Inferior parietal cortex (tissue), 1 donor: ENCODE measurements at regions not wholly inside any gene's neighbourhood (a gene's known extent, or its start where the extent isn't known, plus 50 kb on each side); places are given as distances from the start of the nearest gene placed in this dataset.
A peak's percentile ranks its signal among the peaks of the same experiment; 100 is the strongest.
"Not testable (repeated sequence)": the region's sequence is repeated elsewhere in the genome, so short reads cannot be mapped to it uniquely, and the experiment has no call there.

ENCODE experiments used
- DNase-seq: peaks from one replicate; pipeline ENCODE4 v3.0.0-alpha.2; 2016; ENCODE audit errors: extremely low spot score

DNA sequence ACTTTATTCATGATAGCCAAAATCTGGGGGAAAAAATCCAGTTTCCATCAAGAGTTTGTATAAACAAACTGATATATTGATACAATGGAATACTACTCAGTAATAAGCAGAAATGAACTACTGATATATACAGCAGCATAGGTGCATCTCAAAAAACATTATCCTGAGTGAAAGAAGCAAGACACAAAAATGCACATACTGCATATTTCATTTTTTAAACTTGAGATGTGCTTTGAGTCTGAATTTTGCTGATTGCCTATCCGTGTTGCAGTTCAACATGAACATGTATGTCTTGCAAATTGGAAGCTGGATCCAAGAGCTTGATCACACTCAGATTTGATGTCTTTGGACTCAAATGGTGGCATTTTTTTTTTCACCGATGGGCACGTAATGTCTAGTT is 132.4 kb downstream of the TSEN15 start:
- no peak for DNase-seq

DNA sequence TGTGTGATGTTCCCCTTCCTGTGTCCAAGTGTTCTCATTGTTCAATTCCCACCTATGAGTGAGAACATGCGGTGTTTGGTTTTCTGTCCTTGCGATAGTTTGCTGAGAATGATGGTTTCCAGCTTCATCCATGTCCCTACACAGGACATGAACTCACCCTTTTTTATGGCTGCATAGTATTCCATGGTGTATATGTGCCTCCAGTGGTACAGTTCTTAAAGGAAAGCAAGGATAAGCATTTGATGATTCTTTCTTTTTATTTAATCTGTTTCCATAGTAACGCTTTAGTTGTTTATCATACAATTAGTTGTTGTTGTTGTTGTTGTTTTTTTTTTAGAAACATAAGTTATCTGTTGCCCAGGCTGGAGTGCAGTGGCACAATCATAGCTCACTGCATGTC is 133.1 kb downstream of the TSEN15 start:
- not testable (repeated sequence) for DNase-seq

DNA sequence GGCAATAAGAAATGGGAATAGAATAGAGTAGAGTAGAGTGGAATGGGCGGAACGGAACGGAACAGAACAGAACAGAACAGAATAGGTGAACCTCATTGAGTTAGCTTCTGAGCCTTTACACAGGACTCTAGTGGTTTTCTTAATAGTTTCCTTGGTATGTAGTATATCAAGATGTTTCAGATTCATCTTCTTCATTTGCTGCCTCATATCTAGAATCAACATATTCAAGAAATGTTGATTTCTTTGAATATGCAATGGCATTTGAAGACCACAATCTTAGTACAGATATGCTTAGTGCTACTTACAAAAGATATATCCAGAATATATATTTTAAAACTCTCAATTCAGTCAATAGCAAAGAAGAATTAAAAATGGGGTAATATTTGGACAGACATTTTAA is 133.8 kb downstream of the TSEN15 start:
- DNase-seq: no peak

DNA sequence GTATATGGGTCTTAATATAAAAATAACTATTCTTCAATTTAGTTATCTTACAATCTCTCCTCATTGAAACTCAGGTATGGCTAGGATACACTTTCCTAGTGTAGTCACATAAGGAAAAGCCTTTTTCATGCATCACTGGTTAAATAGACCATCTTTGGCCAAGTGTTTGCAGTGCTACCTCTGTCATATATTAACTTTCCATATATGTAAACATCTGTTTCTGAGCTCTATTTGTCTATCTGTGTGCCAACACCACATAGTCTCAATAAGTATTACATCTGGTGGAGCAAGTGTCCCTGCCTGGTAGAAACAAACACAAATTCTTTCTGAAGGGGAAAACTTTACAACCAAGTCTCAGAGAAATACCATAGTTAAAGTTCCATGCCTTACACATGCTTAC is 134.6 kb downstream of the TSEN15 start:
- DNase-seq: no peak

GRCh38 chr1:184187097-184187496 is 135.6 kb downstream of the TSEN15 start:
- no peak for DNase-seq

GRCh38 chr1:184188037-184188436 is 136.5 kb downstream of the TSEN15 start:
- peak; percentile 15 for DNase-seq

GRCh38 chr1:184189361-184189760 is 137.8 kb downstream of the TSEN15 start:
- peak; percentile 40 for DNase-seq

GRCh38 chr1:184190616-184191015 is 139.1 kb downstream of the TSEN15 start:
- DNase-seq: no peak

- DNase-seq: peak; percentile 57
Measured at GRCh38 chr1:184191181-184191621, 139.7 kb downstream of the TSEN15 start.

GRCh38 chr1:184192796-184193195 is 141.3 kb downstream of the TSEN15 start:
- DNase-seq: no peak

- DNase-seq: no peak
Measured at GRCh38 chr1:184193451-184193850, 141.9 kb downstream of the TSEN15 start.

GRCh38 chr1:184194236-184194635 is 142.7 kb downstream of the TSEN15 start:
- DNase-seq: no peak

- DNase-seq: not testable (repeated sequence)
Measured at GRCh38 chr1:184195722-184196121, 144.2 kb downstream of the TSEN15 start.

GRCh38 chr1:184197831-184198230 is 146.3 kb downstream of the TSEN15 start:
- DNase-seq: no peak

DNA sequence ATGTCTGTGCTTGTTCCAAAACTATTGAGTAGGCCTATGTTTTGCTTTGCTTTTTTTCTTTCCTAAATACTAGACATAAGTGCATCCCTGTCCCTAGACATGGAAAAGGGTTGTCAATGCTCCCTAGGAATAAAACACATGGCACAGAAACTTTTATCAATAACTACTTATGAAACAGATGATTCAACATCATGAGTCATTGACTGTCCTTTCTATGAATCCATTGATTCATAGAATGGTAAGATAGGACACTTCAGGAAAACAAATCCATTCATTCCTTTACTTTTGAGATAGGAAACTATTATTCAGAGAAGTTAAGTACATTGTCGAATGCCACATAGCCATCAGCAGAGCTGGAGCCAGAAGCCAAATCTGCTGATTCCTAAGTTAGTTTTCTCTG is 147.5 kb downstream of the TSEN15 start:
- no peak for DNase-seq

GRCh38 chr1:184199438-184200085 is 148.0 kb downstream of the TSEN15 start:
- DNase-seq: no peak

GRCh38 chr1:184208622-184209021 is 157.1 kb downstream of the TSEN15 start:
- no peak for DNase-seq

GRCh38 chr1:184210031-184210430 is 158.5 kb downstream of the TSEN15 start:
- DNase-seq: no peak

DNA sequence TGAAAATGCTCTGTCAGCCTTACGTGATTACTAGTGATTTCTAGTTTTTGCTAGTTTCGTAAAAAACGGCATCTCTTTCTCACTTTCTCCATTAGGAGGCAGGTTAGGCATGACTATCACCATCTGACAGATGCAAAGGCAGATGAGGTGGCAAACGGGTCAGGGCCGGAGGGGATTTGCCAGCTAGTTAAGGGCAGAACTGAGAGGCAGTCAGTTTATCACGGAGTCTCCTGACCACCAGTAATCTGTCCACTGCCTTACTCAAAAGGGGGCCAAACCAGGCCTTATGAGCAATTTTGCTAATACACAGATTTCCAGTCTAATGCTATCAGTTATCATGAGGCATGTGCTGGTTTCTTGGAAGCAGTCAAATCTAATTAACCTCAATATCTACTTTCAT is 159.3 kb downstream of the TSEN15 start:
- DNase-seq: no peak

DNA sequence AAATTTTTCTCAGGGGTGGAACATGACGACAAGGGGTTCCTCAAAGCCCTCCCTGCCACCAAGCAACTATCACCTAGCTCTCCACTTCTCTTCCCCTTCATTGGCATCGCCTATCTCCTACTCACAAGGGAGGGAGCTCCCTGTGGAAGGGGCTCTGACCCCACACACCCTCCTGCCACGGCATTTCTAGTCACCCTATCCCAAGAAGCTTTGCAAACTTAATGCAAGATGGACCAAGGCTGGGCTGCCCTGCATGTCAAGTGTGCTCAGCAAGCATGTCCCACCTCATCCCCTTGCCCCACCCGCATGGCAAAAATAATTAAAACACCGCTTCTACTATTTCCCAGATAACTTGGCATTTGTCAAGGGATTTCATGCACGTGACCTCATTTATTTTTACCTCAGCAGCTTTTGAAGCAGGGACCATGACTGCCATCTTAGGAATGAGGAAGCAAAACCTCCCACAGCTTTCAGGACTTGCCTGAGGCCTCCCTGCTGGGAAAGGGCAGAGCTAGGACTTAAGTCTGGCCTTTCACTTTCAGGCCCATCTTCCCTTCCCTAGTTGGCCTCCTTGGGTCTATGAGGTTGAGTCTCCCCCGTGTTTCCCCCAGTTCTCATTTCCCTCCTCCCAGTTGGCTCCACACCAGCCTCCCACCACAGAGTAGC is 161.3 kb downstream of the TSEN15 start:
- DNase-seq: no peak

GRCh38 chr1:184214128-184214527 is 162.6 kb downstream of the TSEN15 start:
- DNase-seq: no peak

DNA sequence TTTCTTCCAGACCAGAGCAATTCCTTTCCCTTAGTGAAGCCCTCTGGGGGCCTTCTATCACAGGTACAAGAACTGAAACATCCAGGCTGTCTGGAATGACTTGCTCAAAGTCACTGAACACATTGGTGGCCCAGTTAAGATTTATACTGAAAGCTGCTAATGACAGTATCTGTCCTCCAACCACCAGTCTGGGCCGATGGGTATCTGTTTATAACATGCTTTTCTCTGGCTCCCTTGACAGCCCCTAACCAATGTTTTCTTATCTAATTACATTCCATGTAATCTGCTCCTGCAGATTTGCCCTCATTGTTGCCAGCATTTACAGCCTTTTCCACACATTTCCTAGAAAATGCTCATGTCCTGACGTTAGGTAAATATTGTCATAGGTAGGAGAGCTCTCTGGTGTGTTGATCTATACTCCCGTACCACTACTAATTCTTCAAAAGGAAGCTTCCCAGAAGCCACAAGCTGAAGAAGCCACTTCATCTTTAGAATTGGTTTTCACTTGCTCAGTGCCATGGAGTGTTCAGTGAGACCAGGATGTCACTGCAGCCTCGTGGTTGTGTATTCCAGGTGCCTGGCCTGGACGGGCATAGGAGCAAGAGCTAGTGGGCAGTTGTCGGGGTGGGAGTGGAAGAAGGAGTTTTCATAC is 163.9 kb downstream of the TSEN15 start:
- no peak for DNase-seq

DNA sequence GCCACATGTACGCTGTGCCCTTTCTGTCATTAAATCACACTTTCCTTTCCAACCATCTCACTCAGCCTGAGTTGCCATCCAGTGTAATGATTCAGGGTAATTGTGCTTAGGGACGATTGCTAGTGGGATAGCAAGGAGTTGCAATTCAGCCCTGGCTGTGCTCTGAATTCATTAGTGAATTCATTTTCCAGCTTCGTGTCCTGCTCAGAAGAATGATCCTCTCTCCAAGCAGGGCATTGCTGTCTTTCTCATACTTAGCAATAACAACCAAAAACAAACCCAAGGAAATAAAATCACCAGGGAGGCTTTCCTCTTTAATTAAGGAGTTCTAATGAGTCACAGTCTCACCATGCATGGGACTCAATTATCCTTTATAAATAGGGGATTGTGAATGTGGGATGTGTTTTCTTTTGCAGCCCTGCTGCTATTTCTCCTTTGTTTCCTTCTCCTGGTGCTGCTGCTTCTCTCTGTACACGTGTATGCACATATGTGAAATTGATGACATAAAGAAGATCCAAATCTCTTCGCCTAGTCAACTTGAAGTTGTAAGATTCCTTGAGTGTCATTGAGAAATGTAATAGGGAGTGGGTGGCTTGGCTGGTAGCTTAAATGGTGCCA is 167.0 kb downstream of the TSEN15 start:
- no peak for DNase-seq
